ENCODE measurements at regions not wholly inside any gene's neighbourhood (a gene's known extent, or its start where the extent isn't known, plus 50 kb on each side); places are given as distances from the start of the nearest gene placed in this dataset.

GRCh38 chr13:107675847-107676550 is 539.3 kb downstream of the LIG4 start:
- CTCF ChIA-PET, result no interaction called here

More at GRCh38 chr13:107675847-107676550, 539.3 kb downstream of the LIG4 start:
- intact Hi-C loops (cut with micrococcal nuclease), result no loop called here
- no peak overlapping the region for H3K9ac ChIP-seq (replicated peaks; ENCODE audit: extremely low read depth, insufficient read depth, low read length)
- no peaks in the 10 kb centered on the region for H3K9me3 ChIP-seq (replicated peaks; ENCODE audit: control insufficient read depth, insufficient read depth, low read length)
- H3K36me3 ChIP-seq (ENCODE audit: control insufficient read depth in 2 of 2, extremely low read depth in 1 of 2, insufficient read depth in 2 of 2, low read length in 2 of 2), result no peaks in the 10 kb centered on the region
- DNase-seq (ENCODE audit: low read depth, low spot score), result no peak
- no peak overlapping the region for H3K4me3 ChIP-seq (replicated peaks in 1 of 3; ENCODE audit: insufficient read depth in 1 of 3, low read depth in 1 of 3, low read length in 3 of 3)
- BruUV-seq (replicated peaks), result no TSS peak
- dilution Hi-C loops (cut with MboI; ENCODE audit: extremely low pct_ligation_motif_present, low sequenced_read_pairs), result no loop called here
- no peaks in the 10 kb centered on the region for H3K27me3 ChIP-seq (ENCODE audit: control insufficient read depth in 2 of 2, insufficient read depth in 2 of 2, low read length in 2 of 2)
- no peak overlapping the region for H3K4me2 ChIP-seq (ENCODE audit: insufficient read depth, low read length)
- no peak overlapping the region for H3K27ac ChIP-seq (ENCODE audit: insufficient read depth, low read depth, low read length)
- no peaks in the 10 kb centered on the region for H4K20me1 ChIP-seq (replicated peaks; ENCODE audit: control insufficient read depth, extremely low read depth, insufficient read depth, low read length)
- no peaks in the 10 kb centered on the region for H3K79me2 ChIP-seq (ENCODE audit: control insufficient read depth, insufficient read depth, low read length)
- POLR2A ChIA-PET, result no interaction called here
- H3K9me1 ChIP-seq (replicated peaks; ENCODE audit: control insufficient read depth, extremely low read depth, insufficient read depth, low read length), result no peaks in the 10 kb centered on the region
- FAIRE-seq, result no peak
- H3K4me1 ChIP-seq (ENCODE audit: control insufficient read depth, extremely low read depth, insufficient read depth, low read length), result no peaks in the 10 kb centered on the region
- H2AFZ ChIP-seq (ENCODE audit: low read depth, low read length), result no peak overlapping the region
- TF ChIP-seq FOS (IDR thresholded peaks at IDR 0.05; ENCODE audit: borderline replicate concordance, insufficient read depth, low read length) (no peak), MAX (IDR thresholded peaks at IDR 0.05; ENCODE audit: insufficient read depth, insufficient read length) (no peak), POLR2AphosphoS5 (IDR thresholded peaks at IDR 0.05; ENCODE audit: insufficient read depth, low read depth, low read length) (no peak), MYC (IDR thresholded peaks at IDR 0.05; ENCODE audit: low read depth, low read length) (no peak), GATA2 (IDR thresholded peaks at IDR 0.05; ENCODE audit: insufficient read depth, insufficient read length, low read depth, low read length) (no peak), JUN (IDR thresholded peaks at IDR 0.05; ENCODE audit: borderline replicate concordance, insufficient read depth, insufficient read length, low read depth) (no peak), POLR2A (IDR thresholded peaks at IDR 0.05; ENCODE audit: low read depth, low read length) (no peak), EZH2 (IDR thresholded peaks at IDR 0.05; ENCODE audit: borderline replicate concordance, low read depth, low read length, severe bottlenecking) (no peak)
- TF ChIP-seq, protein P1, sequence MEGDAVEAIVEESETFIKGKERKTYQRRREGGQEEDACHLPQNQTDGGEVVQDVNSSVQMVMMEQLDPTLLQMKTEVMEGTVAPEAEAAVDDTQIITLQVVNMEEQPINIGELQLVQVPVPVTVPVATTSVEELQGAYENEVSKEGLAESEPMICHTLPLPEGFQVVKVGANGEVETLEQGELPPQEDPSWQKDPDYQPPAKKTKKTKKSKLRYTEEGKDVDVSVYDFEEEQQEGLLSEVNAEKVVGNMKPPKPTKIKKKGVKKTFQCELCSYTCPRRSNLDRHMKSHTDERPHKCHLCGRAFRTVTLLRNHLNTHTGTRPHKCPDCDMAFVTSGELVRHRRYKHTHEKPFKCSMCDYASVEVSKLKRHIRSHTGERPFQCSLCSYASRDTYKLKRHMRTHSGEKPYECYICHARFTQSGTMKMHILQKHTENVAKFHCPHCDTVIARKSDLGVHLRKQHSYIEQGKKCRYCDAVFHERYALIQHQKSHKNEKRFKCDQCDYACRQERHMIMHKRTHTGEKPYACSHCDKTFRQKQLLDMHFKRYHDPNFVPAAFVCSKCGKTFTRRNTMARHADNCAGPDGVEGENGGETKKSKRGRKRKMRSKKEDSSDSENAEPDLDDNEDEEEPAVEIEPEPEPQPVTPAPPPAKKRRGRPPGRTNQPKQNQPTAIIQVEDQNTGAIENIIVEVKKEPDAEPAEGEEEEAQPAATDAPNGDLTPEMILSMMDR (IDR thresholded peaks at IDR 0.05; ENCODE audit: extremely low read depth in 1 of 2, insufficient read depth in 1 of 2, low read depth in 1 of 2, low read length in 2 of 2), result no peak
